Caco-2 (cell line): ENCODE measurements at regions not wholly inside any gene's neighbourhood (a gene's known extent, or its start where the extent isn't known, plus 50 kb on each side); places are given as distances from the start of the nearest gene placed in this dataset.

Experiments used
- BruUV-seq: library from RNA; stranded (reverse); fragments of 400-500 nt; replicated peaks from 2 replicates; lab custom pipeline; 2021; lab: Mats Ljungman, UMichigan
- CTCF ChIA-PET: fragments of 300-600 bp; sonication (Branson Sonifier 250); formaldehyde crosslinking; loops from one replicate; lab custom pipeline; 2022; ENCODE audit warnings: antibody characterized with exemption; lab: Charles Lee
- POLR2A ChIA-PET: fragments of 300-600 bp; sonication (Branson Sonifier 250); formaldehyde crosslinking; loops from one replicate; lab custom pipeline; 2022; ENCODE audit warnings: antibody characterized with exemption; lab: Charles Lee
- DNase-seq, 2 experiments: peaks; one replicate each; pipeline versions ENCODE4 v3.0.0 to v3.0.0-alpha.2; 2020 to 2022
- H3K27me3 ChIP-seq: replicated peaks from 2 replicates; pipeline ENCODE4 v1.6.0; 2011; ENCODE audit warnings: low read length; ENCODE audit not compliant: control insufficient read depth, insufficient read depth
- H3K36me3 ChIP-seq: 2 replicates; pipeline ENCODE4 v1.5.1; 2011; ENCODE audit warnings: low read length; ENCODE audit not compliant: control insufficient read depth, insufficient read depth
- H3K4me1 ChIP-seq: fragments of 250-450 bp; sonication (Bioruptor Pico); 2 replicates; pipeline ENCODE4 v1.5.1; 2020; ENCODE audit warnings: mild to moderate bottlenecking
- H3K4me3 ChIP-seq: 2 replicates; pipeline ENCODE4 v1.5.1; 2011; ENCODE audit warnings: low read depth, mild to moderate bottlenecking, control low read depth, low read length
- H3K9me3 ChIP-seq: fragments of 250-450 bp; sonication (Bioruptor Pico); 2 replicates; pipeline ENCODE4 v1.5.1; 2020; ENCODE audit warnings: mild to moderate bottlenecking, moderate library complexity
- H3K27ac Mint-ChIP-seq: one replicate; pipeline ENCODE4 v1.8.0; 2022; ENCODE audit warnings: mixed read lengths; ENCODE audit not compliant: unreplicated experiment
- H3K27me3 Mint-ChIP-seq: one replicate; pipeline ENCODE4 v1.8.0; 2022; ENCODE audit warnings: mixed read lengths; ENCODE audit not compliant: insufficient read depth, unreplicated experiment
- H3K36me3 Mint-ChIP-seq: one replicate; pipeline ENCODE4 v1.8.0; 2022; ENCODE audit warnings: mild to moderate bottlenecking, mixed read lengths; ENCODE audit not compliant: insufficient read depth, unreplicated experiment
- H3K4me1 Mint-ChIP-seq: one replicate; pipeline ENCODE4 v1.8.0; 2022; ENCODE audit warnings: low read depth, mixed read lengths; ENCODE audit not compliant: unreplicated experiment
- H3K4me3 Mint-ChIP-seq: one replicate; pipeline ENCODE4 v1.8.0; 2022; ENCODE audit warnings: mild to moderate bottlenecking, moderate library complexity, mixed read lengths; ENCODE audit not compliant: unreplicated experiment
- H3K9me3 Mint-ChIP-seq: one replicate; pipeline ENCODE4 v1.8.0; 2022; ENCODE audit warnings: mixed read lengths; ENCODE audit not compliant: unreplicated experiment
- CTCF ChIP-seq, 2 experiments: fragments of 200-600 bp in 1 of 2; IDR thresholded peaks; 1 replicate in 1 of 2; 2 replicates in 1 of 2; pipeline versions ENCODE4 v1.5.1 to v1.8.0; 2011 to 2022; ENCODE audit warnings: antibody characterized with exemption in 1 of 2, control low read depth in 1 of 2, inconsistent platforms in 1 of 2, low read depth in 1 of 2, low read length in 1 of 2, mild to moderate bottlenecking in 1 of 2, moderate library complexity in 1 of 2; ENCODE audit not compliant: insufficient read depth in 1 of 2, severe bottlenecking in 1 of 2, unreplicated experiment in 1 of 2
- intact Hi-C: fragments of 100-400 bp; cut with micrococcal nuclease; formaldehyde crosslinking; loops from one replicate; pipeline ENCODE4 v1.10.0; 2022; ENCODE audit not compliant: unreplicated experiment

DNA sequence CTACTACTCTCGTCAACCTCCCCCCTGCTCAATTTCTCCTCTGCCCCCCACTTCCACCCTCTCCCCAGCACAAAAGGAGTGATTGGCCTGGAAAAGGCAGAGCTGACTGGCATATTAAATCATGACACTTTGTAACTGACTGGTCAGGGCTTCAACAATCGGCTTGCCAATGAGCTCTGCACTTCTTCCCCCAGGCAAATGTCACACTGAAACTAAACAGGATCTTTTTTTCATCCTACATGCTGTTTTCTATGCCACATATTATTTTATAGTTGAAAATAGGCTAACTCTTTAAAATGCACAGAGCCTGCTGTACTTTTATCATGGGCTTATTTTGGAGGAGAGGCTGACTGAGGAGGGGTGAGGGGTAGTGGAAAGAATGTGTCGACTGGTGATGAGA lies 295.2 kb downstream of the TCF7L2 start:
- Mint-ChIP-seq H3K36me3 (no peaks in the 10 kb centered on the region), H3K9me3 (no peaks in the 10 kb centered on the region), H3K27me3 (peaks cover 7% of the 10 kb centered on the region), H3K4me3 (no peak overlapping the region), H3K27ac (no peak overlapping the region), H3K4me1 (peaks cover 6% of the 10 kb centered on the region)
- CTCF ChIA-PET, result interaction anchor here (1.0 kb wide), 1 partner anchor 116 kb away, joined by 3 read pairs; no protein-coding TSS in a partner anchor
- intact Hi-C loops, result no loop called here
- no peaks in the 10 kb centered on the region for H3K4me1 ChIP-seq
- POLR2A ChIA-PET, result no interaction called here
- TF ChIP-seq CTCF (IDR thresholded peaks at IDR 0.05; ENCODE audit: insufficient read depth in 1 of 2, low read depth in 1 of 2, low read length in 1 of 2, severe bottlenecking in 1 of 2, unreplicated experiment in 1 of 2), result no peak
- no peak for DNase-seq
- no peak overlapping the region for H3K4me3 ChIP-seq
- no TSS peak for BruUV-seq
- no peaks in the 10 kb centered on the region for H3K27me3 ChIP-seq
- H3K9me3 ChIP-seq, result no peaks in the 10 kb centered on the region
- H3K36me3 ChIP-seq, result no peaks in the 10 kb centered on the region

- CTCF ChIA-PET, result no interaction called here
- H3K4me3 Mint-ChIP-seq, result no peak overlapping the region
Observed at GRCh38 chr10:113247050-113247449, 297.0 kb downstream of the TCF7L2 start.

GRCh38 chr10:113252650-113253618 lies 299.9 kb upstream of the HABP2 start:
- no peak for TF ChIP-seq CTCF (IDR thresholded peaks at IDR 0.05; ENCODE audit: insufficient read depth in 1 of 2, low read depth in 1 of 2, low read length in 1 of 2, severe bottlenecking in 1 of 2, unreplicated experiment in 1 of 2)
- H3K27me3 ChIP-seq, result no peaks in the 10 kb centered on the region; the same call in 1 of the 2 replicates
- no peaks in the 10 kb centered on the region for H3K36me3 ChIP-seq
- H3K27ac Mint-ChIP-seq, result no peak overlapping the region
- H3K27me3 Mint-ChIP-seq, result peaks cover 25% of the 10 kb centered on the region
- no peaks in the 10 kb centered on the region for H3K9me3 Mint-ChIP-seq
- intact Hi-C loops, result no loop called here
- no peak overlapping the region for H3K4me3 ChIP-seq
- DNase-seq, result no peak
- H3K4me1 Mint-ChIP-seq, result peaks cover 6% of the 10 kb centered on the region
- H3K4me1 ChIP-seq, result no peaks in the 10 kb centered on the region
- POLR2A ChIA-PET, result no interaction called here
- CTCF ChIA-PET, result no interaction called here
- H3K4me3 Mint-ChIP-seq, result no peak overlapping the region
- no TSS peak for BruUV-seq
- H3K9me3 ChIP-seq, result no peaks in the 10 kb centered on the region
- H3K36me3 Mint-ChIP-seq, result no peaks in the 10 kb centered on the region

More at GRCh38 chr10:113247050-113247449, 297.0 kb downstream of the TCF7L2 start:
- Histone ChIP-seq H3K4me1 (no peaks in the 10 kb centered on the region), H3K9me3 (no peaks in the 10 kb centered on the region), H3K36me3 (no peaks in the 10 kb centered on the region), H3K27me3 (no peaks in the 10 kb centered on the region; the same call in 1 of the 2 replicates), H3K4me3 (no peak overlapping the region)
- no TSS peak for BruUV-seq
- no peak overlapping the region for H3K27ac Mint-ChIP-seq
- DNase-seq, result no peak
- POLR2A ChIA-PET, result no interaction called here
- H3K36me3 Mint-ChIP-seq, result no peaks in the 10 kb centered on the region
- TF ChIP-seq CTCF (IDR thresholded peaks at IDR 0.05; ENCODE audit: insufficient read depth in 1 of 2, low read depth in 1 of 2, low read length in 1 of 2, severe bottlenecking in 1 of 2, unreplicated experiment in 1 of 2), result no peak
- peaks cover 12% of the 10 kb centered on the region for H3K27me3 Mint-ChIP-seq
- H3K9me3 Mint-ChIP-seq, result no peaks in the 10 kb centered on the region
- peaks cover 6% of the 10 kb centered on the region for H3K4me1 Mint-ChIP-seq
- intact Hi-C loops, result no loop called here
